ENCODE measurements at regions not wholly inside any gene's neighbourhood (a gene's known extent, or its start where the extent isn't known, plus 50 kb on each side); places are given as distances from the start of the nearest gene placed in this dataset.

- H3K27me3 ChIP-seq (ENCODE audit: control insufficient read depth, insufficient read depth, low read length), result no peaks in the 10 kb centered on the region
- ChIA-PET CTCF (interaction anchor here (0.8 to 1.5 kb wide), 4 partner anchors 9 to 14 kb away, joined by 3 to 4 read pairs (median 3); no protein-coding TSS in a partner anchor), POLR2A (no interaction called here)
- no peak for TF ChIP-seq CTCF (IDR thresholded peaks at IDR 0.05; ENCODE audit: insufficient read depth, low read depth, low read length)
- DNase-seq (ENCODE audit: low read depth), result no peak
- H3K4me3 ChIP-seq (ENCODE audit: low read depth, low read length), result no peak overlapping the region
- no peaks in the 10 kb centered on the region for H3K36me3 ChIP-seq (ENCODE audit: control insufficient read depth, insufficient read depth, low read length)
These were observed 141.9 kb downstream of the TTC32 start for GRCh38 chr2:19759880-19760279.

GRCh38 chr2:19758658-19759057 lies 143.1 kb downstream of the TTC32 start:
- no peak for DNase-seq (ENCODE audit: low read depth)
- CTCF ChIA-PET, result interaction anchor here (2.2 kb wide), 1 partner anchor 12 kb away, joined by 5 read pairs; no protein-coding TSS in a partner anchor
- Histone ChIP-seq H3K4me3 (ENCODE audit: low read depth, low read length) (no peak overlapping the region), H3K27me3 (ENCODE audit: control insufficient read depth, insufficient read depth, low read length) (no peaks in the 10 kb centered on the region), H3K36me3 (ENCODE audit: control insufficient read depth, insufficient read depth, low read length) (no peaks in the 10 kb centered on the region)
- TF ChIP-seq CTCF (IDR thresholded peaks at IDR 0.05; ENCODE audit: insufficient read depth, low read depth, low read length), result no peak
- POLR2A ChIA-PET, result no interaction called here

GRCh38 chr2:19757586-19757985 lies 144.2 kb downstream of the TTC32 start:
- CTCF ChIA-PET, result interaction anchor here (2.2 kb wide), 1 partner anchor 11 kb away, joined by 5 read pairs; no protein-coding TSS in a partner anchor
- TF ChIP-seq CTCF (IDR thresholded peaks at IDR 0.05; ENCODE audit: insufficient read depth, low read depth, low read length), result no peak
- Histone ChIP-seq H3K27me3 (ENCODE audit: control insufficient read depth, insufficient read depth, low read length) (no peaks in the 10 kb centered on the region), H3K36me3 (ENCODE audit: control insufficient read depth, insufficient read depth, low read length) (no peaks in the 10 kb centered on the region), H3K4me3 (ENCODE audit: low read depth, low read length) (no peak overlapping the region)
- DNase-seq (ENCODE audit: low read depth), result no peak
- POLR2A ChIA-PET, result no interaction called here

GRCh38 chr2:19754907-19755306 lies 146.9 kb downstream of the TTC32 start:
- Histone ChIP-seq H3K27me3 (ENCODE audit: control insufficient read depth, insufficient read depth, low read length) (peaks cover 2% of the 10 kb centered on the region), H3K36me3 (ENCODE audit: control insufficient read depth, insufficient read depth, low read length) (no peaks in the 10 kb centered on the region), H3K4me3 (ENCODE audit: low read depth, low read length) (no peak overlapping the region)
- DNase-seq (ENCODE audit: low read depth), result no peak
- ChIA-PET CTCF (no interaction called here), POLR2A (no interaction called here)
- TF ChIP-seq CTCF (IDR thresholded peaks at IDR 0.05; ENCODE audit: insufficient read depth, low read depth, low read length), result no peak

- Histone ChIP-seq H3K27me3 (ENCODE audit: control insufficient read depth, insufficient read depth, low read length) (peaks cover 2% of the 10 kb centered on the region), H3K4me3 (ENCODE audit: low read depth, low read length) (no peak overlapping the region), H3K36me3 (ENCODE audit: control insufficient read depth, insufficient read depth, low read length) (no peaks in the 10 kb centered on the region)
- ChIA-PET POLR2A (no interaction called here), CTCF (interaction anchor here (0.6 kb wide), 1 partner anchor 674 kb away, joined by 3 read pairs; no protein-coding TSS in a partner anchor)
- no peak for DNase-seq (ENCODE audit: low read depth)
- no peak for TF ChIP-seq CTCF (IDR thresholded peaks at IDR 0.05; ENCODE audit: insufficient read depth, low read depth, low read length)
These were observed 148.0 kb downstream of the TTC32 start for GRCh38 chr2:19753818-19754217.
